Iris pigment epithelial cell (primary cell): ENCODE measurements at regions not wholly inside any gene's neighbourhood (a gene's known extent, or its start where the extent isn't known, plus 50 kb on each side); places are given as distances from the start of the nearest gene placed in this dataset.
"Not testable (repeated sequence)": the region's sequence is repeated elsewhere in the genome, so short reads cannot be mapped to it uniquely, and the experiment has no call there.

Source experiments
- DNase-seq: peaks from one replicate; pipeline ENCODE4 v3.0.0-alpha.2; 2011; ENCODE audit warnings: low read depth

DNA sequence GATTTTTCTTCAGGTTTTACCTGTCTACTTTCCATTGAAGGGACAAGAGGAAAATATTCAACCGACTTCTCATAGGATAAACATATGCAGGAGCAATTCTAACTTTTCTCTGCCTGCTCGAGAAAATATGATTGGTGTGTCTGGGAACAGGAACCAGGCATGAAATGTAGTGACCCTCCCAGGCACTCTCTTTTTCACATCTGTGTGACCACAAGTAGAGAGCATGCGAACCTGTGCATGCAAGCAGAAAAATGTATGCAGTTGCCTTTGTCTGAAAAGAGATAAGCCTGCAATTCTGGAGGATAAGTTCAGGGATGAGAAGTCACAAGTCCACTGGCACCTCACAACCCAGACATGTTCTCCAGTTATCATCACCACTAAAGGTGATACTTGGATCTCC, 583.5 kb upstream of the FAT3 start:
- DNase-seq, result no peak

- no peak for DNase-seq
These were observed 585.3 kb upstream of the FAT3 start for GRCh38 chr11:91639359-91639758.

- DNase-seq, result no peak
These were observed 593.5 kb upstream of the FAT3 start for GRCh38 chr11:91630916-91631673.

DNA sequence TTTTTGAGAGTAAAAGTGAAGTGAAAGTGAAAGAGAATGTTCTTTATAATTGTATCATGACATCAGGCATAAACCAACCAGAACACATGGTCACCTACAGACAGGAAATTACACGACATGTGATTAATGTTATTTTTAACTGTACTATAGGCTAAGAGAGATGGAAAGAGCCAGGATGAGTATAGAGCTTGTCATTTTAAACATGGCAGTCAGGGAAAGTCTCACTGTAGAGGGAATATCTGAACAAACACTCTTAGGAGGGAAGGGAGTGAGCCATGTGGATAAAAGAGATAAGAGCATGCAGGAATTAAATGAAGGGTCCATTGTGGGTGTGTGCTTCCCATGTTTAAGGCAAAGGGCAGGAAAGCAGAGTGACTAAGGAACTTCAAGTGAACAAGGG, 599.1 kb upstream of the FAT3 start:
- no peak for DNase-seq

GRCh38 chr11:91624021-91624420, 600.6 kb upstream of the FAT3 start:
- no peak for DNase-seq

- no peak for DNase-seq
These were observed 615.9 kb upstream of the FAT3 start for GRCh38 chr11:91608677-91609076.

- no peak for DNase-seq
These were observed 628.5 kb upstream of the FAT3 start for GRCh38 chr11:91596111-91596510.

DNA sequence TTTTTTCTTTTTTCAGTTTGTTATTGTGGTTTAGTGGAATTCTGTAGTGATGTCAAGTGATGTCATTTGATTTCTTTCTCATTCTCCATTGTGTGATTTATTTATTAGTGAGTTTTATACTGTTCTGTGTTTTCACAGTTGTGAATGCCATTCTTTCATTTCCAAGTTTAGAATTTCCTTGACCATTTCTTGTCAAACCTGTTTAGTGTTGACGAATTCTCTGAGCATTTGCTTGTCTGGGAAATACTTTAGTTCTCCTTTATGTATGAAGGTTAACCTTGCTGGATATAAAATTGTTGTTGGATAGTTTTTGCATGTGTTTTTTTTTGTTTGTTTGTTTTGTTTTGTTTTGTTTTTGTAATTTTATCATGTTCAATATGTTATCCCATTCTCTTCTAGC, 633.6 kb upstream of the FAT3 start:
- no peak for DNase-seq

- no peak for DNase-seq
These were observed 637.5 kb upstream of the FAT3 start for GRCh38 chr11:91587131-91587530.

- no peak for DNase-seq
These were observed 639.4 kb upstream of the FAT3 start for GRCh38 chr11:91585035-91585801.

DNA sequence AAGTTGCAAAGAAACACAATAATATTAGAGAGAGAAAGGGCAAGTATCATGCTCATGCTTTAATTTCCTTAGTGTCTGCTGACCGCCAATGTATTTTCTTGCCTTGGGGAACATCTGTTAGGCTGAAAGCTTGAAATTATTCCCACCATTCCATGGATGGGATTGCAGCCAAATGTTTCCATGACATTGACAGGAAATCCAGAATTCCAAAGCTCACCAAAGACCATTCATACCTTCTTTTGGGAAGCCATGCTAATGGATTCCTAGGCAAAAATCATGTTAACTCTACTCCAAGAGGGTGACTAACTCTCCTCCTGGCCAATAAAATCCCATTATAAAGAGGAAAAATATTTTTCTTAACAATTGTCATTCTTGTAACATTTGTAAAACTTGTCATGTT, 661.4 kb upstream of the FAT3 start:
- no peak for DNase-seq

GRCh38 chr11:91560434-91560833, 664.2 kb upstream of the FAT3 start:
- DNase-seq, result no peak

GRCh38 chr11:91538065-91538464, 686.6 kb upstream of the FAT3 start:
- DNase-seq, result no peak

GRCh38 chr11:91536366-91536765, 688.3 kb upstream of the FAT3 start:
- no peak for DNase-seq

DNA sequence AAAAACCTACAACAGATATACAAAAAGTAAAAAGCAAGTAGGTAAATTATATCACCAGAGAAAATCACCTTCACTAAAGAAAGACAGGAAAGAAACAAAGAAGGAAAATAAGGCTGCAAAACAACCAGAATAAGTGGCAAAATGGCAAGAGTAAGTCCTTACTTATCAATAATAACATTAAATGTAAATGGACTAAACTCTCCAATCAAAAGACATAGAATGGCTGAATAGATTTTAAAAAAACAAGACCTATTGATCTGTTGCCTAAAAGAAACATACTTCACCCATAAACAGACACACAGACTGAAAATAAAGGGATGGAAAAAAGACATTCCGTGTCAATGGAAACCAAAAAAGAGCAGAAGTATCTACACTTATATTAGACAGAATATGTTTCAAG, 695.7 kb upstream of the FAT3 start:
- no peak for DNase-seq

- no peak for DNase-seq
These were observed 697.1 kb upstream of the FAT3 start for GRCh38 chr11:91527380-91528030.

DNA sequence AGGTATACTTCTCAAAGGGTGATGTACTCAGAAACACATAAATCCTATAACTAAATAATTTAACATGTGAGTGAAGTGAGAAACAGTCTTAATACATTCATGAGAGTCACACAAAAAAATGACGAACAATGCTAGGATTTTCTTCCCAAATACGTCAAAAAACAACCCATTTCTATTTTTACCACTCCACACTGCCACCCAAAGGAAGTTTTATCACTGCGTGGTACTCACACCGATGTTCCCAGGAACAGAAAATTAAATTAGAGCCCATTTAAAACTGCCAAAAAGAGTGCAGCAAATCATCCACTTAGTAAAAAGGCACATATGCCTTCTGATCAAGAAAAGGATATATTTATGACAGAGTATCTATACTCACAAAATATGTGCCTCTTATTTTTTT, 710.9 kb upstream of the FAT3 start:
- no peak for DNase-seq

DNA sequence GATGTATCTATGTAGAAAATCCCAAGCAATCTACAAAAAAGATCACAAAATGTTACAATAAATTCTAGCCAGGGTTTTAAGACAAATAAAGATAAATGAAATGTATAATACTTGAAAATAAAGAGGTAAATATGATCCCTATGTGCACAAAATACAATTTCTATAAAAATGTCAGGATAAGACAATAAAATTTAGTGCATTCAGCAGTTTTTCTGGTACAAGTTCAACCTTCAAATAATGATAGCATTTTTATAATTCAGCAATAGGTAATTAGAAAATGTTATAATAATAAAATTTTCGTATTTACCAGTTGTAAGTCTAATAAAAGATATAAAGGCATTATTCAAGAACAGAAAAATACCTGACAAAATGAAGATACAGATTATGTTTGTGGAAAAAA, 726.8 kb upstream of the FAT3 start:
- no peak for DNase-seq

- no peak for DNase-seq
These were observed 728.8 kb upstream of the FAT3 start for GRCh38 chr11:91495837-91496236.

- DNase-seq, result no peak
These were observed 734.6 kb upstream of the FAT3 start for GRCh38 chr11:91489989-91490388.

GRCh38 chr11:91483956-91484355, 740.7 kb upstream of the FAT3 start:
- not testable (repeated sequence) for DNase-seq

- DNase-seq, result not testable (repeated sequence)
These were observed 742.7 kb upstream of the FAT3 start for GRCh38 chr11:91481875-91482274.

- DNase-seq, result no peak
These were observed 754.0 kb upstream of the FAT3 start for GRCh38 chr11:91470656-91471055.
